MM.1S (cell line): ENCODE measurements at regions not wholly inside any gene's neighbourhood (a gene's known extent, or its start where the extent isn't known, plus 50 kb on each side); places are given as distances from the start of the nearest gene placed in this dataset.

Experiments used
- EZH2 ChIP-seq: fragments of 300-600 bp; sonication (generic); optimal IDR thresholded peaks from 2 replicates; pipeline ENCODE3; 2017; ENCODE audit warnings: low read depth, mild to moderate bottlenecking, antibody characterized with exemption, low read length, mixed read lengths
- TF ChIP-seq, protein P1 (sequence below): fragments of 300-600 bp; sonication (generic); IDR thresholded peaks from 2 replicates; pipeline ENCODE4 v1.5.1; 2016; ENCODE audit warnings: antibody characterized with exemption, low read length, mixed read lengths

- TF ChIP-seq, protein P1, sequence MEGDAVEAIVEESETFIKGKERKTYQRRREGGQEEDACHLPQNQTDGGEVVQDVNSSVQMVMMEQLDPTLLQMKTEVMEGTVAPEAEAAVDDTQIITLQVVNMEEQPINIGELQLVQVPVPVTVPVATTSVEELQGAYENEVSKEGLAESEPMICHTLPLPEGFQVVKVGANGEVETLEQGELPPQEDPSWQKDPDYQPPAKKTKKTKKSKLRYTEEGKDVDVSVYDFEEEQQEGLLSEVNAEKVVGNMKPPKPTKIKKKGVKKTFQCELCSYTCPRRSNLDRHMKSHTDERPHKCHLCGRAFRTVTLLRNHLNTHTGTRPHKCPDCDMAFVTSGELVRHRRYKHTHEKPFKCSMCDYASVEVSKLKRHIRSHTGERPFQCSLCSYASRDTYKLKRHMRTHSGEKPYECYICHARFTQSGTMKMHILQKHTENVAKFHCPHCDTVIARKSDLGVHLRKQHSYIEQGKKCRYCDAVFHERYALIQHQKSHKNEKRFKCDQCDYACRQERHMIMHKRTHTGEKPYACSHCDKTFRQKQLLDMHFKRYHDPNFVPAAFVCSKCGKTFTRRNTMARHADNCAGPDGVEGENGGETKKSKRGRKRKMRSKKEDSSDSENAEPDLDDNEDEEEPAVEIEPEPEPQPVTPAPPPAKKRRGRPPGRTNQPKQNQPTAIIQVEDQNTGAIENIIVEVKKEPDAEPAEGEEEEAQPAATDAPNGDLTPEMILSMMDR, result no peak
- no peak for TF ChIP-seq EZH2
Observed at GRCh38 chr2:181235011-181235410, 222.2 kb upstream of the ITGA4 start.
